ENCODE measurements at regions not wholly inside any gene's neighbourhood (a gene's known extent, or its start where the extent isn't known, plus 50 kb on each side); places are given as distances from the start of the nearest gene placed in this dataset.

DNA sequence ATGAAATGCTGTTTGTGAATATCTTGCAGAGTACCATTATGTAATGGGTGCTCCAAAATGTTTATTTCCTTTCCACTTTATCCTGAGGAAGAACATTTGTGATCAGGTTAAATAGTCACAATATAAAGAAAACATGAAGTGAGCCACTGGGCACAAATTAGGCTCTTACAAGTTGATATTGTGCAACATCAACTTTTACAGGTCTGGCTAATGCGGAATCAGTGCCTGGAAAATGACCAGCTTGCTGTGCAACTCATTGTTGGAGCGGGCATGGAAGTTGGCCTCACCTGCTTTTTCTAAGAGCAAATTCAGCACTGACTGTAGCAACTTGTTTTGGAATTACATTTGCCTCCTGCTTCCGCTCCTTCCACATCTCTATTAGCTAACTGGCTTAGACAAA is 216.9 kb upstream of the PLPPR1 start:
- H3K27me3 ChIP-seq (ENCODE audit: control insufficient read depth in 2 of 2, insufficient read depth in 2 of 2, low read length in 2 of 2) = no peaks in the 10 kb centered on the region
- no peak for TF ChIP-seq ILK (tag; IDR thresholded peaks at IDR 0.05; ENCODE audit: borderline replicate concordance, low read depth)
- TF ChIP-seq ZNF143 (CRISPR knock-in tag; IDR thresholded peaks at IDR 0.05) = no peak
- TF ChIP-seq, protein P1, sequence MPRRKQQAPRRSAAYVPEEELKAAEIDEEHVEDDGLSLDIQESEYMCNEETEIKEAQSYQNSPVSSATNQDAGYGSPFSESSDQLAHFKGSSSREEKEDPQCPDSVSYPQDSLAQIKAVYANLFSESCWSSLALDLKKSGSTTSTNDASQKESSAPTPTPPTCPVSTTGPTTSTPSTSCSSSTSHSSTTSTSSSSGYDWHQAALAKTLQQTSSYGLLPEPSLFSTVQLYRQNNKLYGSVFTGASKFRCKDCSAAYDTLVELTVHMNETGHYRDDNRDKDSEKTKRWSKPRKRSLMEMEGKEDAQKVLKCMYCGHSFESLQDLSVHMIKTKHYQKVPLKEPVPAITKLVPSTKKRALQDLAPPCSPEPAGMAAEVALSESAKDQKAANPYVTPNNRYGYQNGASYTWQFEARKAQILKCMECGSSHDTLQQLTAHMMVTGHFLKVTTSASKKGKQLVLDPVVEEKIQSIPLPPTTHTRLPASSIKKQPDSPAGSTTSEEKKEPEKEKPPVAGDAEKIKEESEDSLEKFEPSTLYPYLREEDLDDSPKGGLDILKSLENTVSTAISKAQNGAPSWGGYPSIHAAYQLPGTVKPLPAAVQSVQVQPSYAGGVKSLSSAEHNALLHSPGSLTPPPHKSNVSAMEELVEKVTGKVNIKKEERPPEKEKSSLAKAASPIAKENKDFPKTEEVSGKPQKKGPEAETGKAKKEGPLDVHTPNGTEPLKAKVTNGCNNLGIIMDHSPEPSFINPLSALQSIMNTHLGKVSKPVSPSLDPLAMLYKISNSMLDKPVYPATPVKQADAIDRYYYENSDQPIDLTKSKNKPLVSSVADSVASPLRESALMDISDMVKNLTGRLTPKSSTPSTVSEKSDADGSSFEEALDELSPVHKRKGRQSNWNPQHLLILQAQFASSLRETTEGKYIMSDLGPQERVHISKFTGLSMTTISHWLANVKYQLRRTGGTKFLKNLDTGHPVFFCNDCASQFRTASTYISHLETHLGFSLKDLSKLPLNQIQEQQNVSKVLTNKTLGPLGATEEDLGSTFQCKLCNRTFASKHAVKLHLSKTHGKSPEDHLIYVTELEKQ (CRISPR knock-in tag; IDR thresholded peaks at IDR 0.05) = no peak
- no peak for TF ChIP-seq GATAD2A (IDR thresholded peaks at IDR 0.05)
- TF ChIP-seq RHOXF2B (CRISPR knock-in tag; conservative IDR thresholded peaks at IDR 0.05) = no peak
- 0 out of 2 replicates have a peak, but pooled peaks have one; percentile 9 for TF ChIP-seq CEBPB (tag; IDR thresholded peaks at IDR 0.05)
- TF ChIP-seq, protein P2, sequence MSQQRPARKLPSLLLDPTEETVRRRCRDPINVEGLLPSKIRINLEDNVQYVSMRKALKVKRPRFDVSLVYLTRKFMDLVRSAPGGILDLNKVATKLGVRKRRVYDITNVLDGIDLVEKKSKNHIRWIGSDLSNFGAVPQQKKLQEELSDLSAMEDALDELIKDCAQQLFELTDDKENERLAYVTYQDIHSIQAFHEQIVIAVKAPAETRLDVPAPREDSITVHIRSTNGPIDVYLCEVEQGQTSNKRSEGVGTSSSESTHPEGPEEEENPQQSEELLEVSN (IDR thresholded peaks at IDR 0.05; ENCODE audit: borderline replicate concordance in 1 of 2, extremely low read depth in 1 of 2, insufficient read depth in 1 of 2, insufficient read length in 1 of 2, low read depth in 1 of 2, low read length in 1 of 2, poor library complexity in 1 of 2, severe bottlenecking in 1 of 2) = no peak
- no peak for TF ChIP-seq ZFP30 (CRISPR knock-in tag; IDR thresholded peaks at IDR 0.05; ENCODE audit: borderline replicate concordance)
- TF ChIP-seq, protein P3, sequence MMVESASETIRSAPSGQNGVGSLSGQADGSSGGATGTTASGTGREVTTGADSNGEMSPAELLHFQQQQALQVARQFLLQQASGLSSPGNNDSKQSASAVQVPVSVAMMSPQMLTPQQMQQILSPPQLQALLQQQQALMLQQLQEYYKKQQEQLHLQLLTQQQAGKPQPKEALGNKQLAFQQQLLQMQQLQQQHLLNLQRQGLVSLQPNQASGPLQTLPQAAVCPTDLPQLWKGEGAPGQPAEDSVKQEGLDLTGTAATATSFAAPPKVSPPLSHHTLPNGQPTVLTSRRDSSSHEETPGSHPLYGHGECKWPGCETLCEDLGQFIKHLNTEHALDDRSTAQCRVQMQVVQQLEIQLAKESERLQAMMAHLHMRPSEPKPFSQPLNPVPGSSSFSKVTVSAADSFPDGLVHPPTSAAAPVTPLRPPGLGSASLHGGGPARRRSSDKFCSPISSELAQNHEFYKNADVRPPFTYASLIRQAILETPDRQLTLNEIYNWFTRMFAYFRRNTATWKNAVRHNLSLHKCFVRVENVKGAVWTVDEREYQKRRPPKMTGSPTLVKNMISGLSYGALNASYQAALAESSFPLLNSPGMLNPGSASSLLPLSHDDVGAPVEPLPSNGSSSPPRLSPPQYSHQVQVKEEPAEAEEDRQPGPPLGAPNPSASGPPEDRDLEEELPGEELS (CRISPR knock-in tag; IDR thresholded peaks at IDR 0.05; ENCODE audit: borderline replicate concordance) = no peak
- no peak for TF ChIP-seq SAFB (IDR thresholded peaks at IDR 0.05; ENCODE audit: borderline replicate concordance, low read depth, low read length)
- TF ChIP-seq, protein P4, sequence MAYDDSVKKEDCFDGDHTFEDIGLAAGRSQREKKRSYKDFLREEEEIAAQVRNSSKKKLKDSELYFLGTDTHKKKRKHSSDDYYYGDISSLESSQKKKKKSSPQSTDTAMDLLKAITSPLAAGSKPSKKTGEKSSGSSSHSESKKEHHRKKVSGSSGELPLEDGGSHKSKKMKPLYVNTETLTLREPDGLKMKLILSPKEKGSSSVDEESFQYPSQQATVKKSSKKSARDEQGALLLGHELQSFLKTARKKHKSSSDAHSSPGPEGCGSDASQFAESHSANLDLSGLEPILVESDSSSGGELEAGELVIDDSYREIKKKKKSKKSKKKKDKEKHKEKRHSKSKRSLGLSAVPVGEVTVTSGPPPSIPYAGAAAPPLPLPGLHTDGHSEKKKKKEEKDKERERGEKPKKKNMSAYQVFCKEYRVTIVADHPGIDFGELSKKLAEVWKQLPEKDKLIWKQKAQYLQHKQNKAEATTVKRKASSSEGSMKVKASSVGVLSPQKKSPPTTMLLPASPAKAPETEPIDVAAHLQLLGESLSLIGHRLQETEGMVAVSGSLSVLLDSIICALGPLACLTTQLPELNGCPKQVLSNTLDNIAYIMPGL (CRISPR knock-in tag; IDR thresholded peaks at IDR 0.05) = no peak
- no peak for TF ChIP-seq CEBPG (CRISPR knock-in tag; IDR thresholded peaks at IDR 0.05)
- TF ChIP-seq CEBPG (tag; conservative IDR thresholded peaks at IDR 0.05 in 1 of 2, IDR thresholded peaks at IDR 0.05 in 1 of 2) = peak in 1 of 2 experiments; percentile 9; a peak in 1 of 4 replicates

More for the DNA sequence above, 216.9 kb upstream of the PLPPR1 start:
- no peak for ATAC-seq
- DNase-seq (ENCODE audit: extremely low read depth in 1 of 4, low spot score in 3 of 4) = no peak
- FAIRE-seq = no peak
- Histone ChIP-seq H3K36me3 (ENCODE audit: control insufficient read depth, insufficient read depth, low read length) (no peaks in the 10 kb centered on the region), H3K4me1 (replicated peaks in 1 of 2; ENCODE audit: control insufficient read depth in 2 of 2, insufficient read depth in 2 of 2, low read length in 2 of 2) (no peaks in the 10 kb centered on the region), H3K9me3 (replicated peaks; ENCODE audit: control insufficient read depth, insufficient read depth, low read depth, low read length) (no peaks in the 10 kb centered on the region), H3K9me1 (ENCODE audit: control insufficient read depth, insufficient read depth, low read length) (peaks cover 2% of the 10 kb centered on the region), H4K20me1 (replicated peaks; ENCODE audit: control insufficient read depth, insufficient read depth, low read length) (no peaks in the 10 kb centered on the region), H3K4me2 (ENCODE audit: insufficient read depth, low read length) (no peak overlapping the region), H3K79me2 (ENCODE audit: control insufficient read depth, insufficient read depth, low read length) (no peaks in the 10 kb centered on the region), H3K27ac (ENCODE audit: extremely low read depth, low read depth, low read length) (no peak overlapping the region), H3K9ac (ENCODE audit: insufficient read depth in 1 of 2, low read depth in 2 of 2, low read length in 2 of 2) (no peak overlapping the region), H3K4me3 (no peak overlapping the region), H2AFZ (ENCODE audit: low read depth, low read length) (no peak overlapping the region)
- ChIA-PET CTCF (ENCODE audit: low intra/inter-chr PET ratio) (no interaction called here), POLR2A (no interaction called here)
- intact Hi-C loops (cut with micrococcal nuclease) (no loop called here), in situ Hi-C loops (cut with MboI) (no loop called here)
- BruUV-seq (replicated peaks) = no TSS peak
- 0% methylated on average over 3 of the region's 3 CpGs for WGBS (ENCODE audit: insufficient coverage, low coverage, missing lambda C conversion rate)
